OCI-LY7 (cell line): ENCODE measurements at regions not wholly inside any gene's neighbourhood (a gene's known extent, or its start where the extent isn't known, plus 50 kb on each side); places are given as distances from the start of the nearest gene placed in this dataset.

Experiments used
- BruUV-seq: library from RNA; stranded (reverse); fragments of 400-500 nt; replicated peaks from 2 replicates; lab custom pipeline; 2021; lab: Mats Ljungman, UMichigan
- CTCF ChIA-PET: fragments of 300-600 bp; sonication (Branson Sonifier 250); formaldehyde crosslinking; loops from one replicate; lab custom pipeline; 2022; ENCODE audit warnings: antibody characterized with exemption; ENCODE audit not compliant: unreplicated experiment; lab: Charles Lee
- POLR2A ChIA-PET: fragments of 300-600 bp; sonication (Branson Sonifier 250); formaldehyde crosslinking; loops from one replicate; lab custom pipeline; 2022; ENCODE audit warnings: antibody characterized with exemption; lab: Charles Lee
- DNase-seq: peaks from one replicate; pipeline ENCODE4 v3.0.0-alpha.2; 2015; ENCODE audit warnings: low spot score
- H2AFZ ChIP-seq: fragments of 200-600 bp; sonication (generic), shearing (Covaris generic); 2 replicates; pipeline ENCODE4 v1.6.1; 2014; ENCODE audit warnings: mild to moderate bottlenecking, antibody characterized with exemption, low read length, moderate library complexity
- H3K27ac ChIP-seq: fragments of 200-600 bp; sonication (generic); 2 replicates; pipeline ENCODE4 v1.5.1; 2014; ENCODE audit warnings: mixed run types, low read depth, mild to moderate bottlenecking, moderate library complexity, low read length, inconsistent platforms; ENCODE audit not compliant: poor library complexity, severe bottlenecking
- H3K36me3 ChIP-seq: fragments of 200-600 bp; sonication (generic); 2 replicates; pipeline ENCODE4 v1.6.1; 2014; ENCODE audit warnings: mild to moderate bottlenecking, antibody characterized with exemption, low read length, moderate library complexity, mixed read lengths; ENCODE audit not compliant: insufficient read depth
- H3K4me1 ChIP-seq: fragments of 200-600 bp; sonication (generic); 2 replicates; pipeline ENCODE4 v1.5.1; 2014; ENCODE audit warnings: mild to moderate bottlenecking, low read length; ENCODE audit not compliant: insufficient read depth, poor library complexity, severe bottlenecking
- H3K4me2 ChIP-seq: fragments of 200-600 bp; sonication (generic); 2 replicates; pipeline ENCODE4 v1.6.1; 2014; ENCODE audit warnings: mild to moderate bottlenecking, low read length
- H3K4me3 ChIP-seq: fragments of 200-600 bp; sonication (generic); 2 replicates; pipeline ENCODE4 v1.5.1; 2014; ENCODE audit warnings: mild to moderate bottlenecking, low read depth, low read length; ENCODE audit not compliant: poor library complexity, severe bottlenecking
- H3K79me2 ChIP-seq: fragments of 200-600 bp; sonication (generic); 2 replicates; pipeline ENCODE4 v1.6.1; 2016; ENCODE audit warnings: low read depth, mild to moderate bottlenecking, low read length, moderate library complexity, mixed read lengths; ENCODE audit not compliant: insufficient read depth
- H3K9me2 ChIP-seq: fragments of 200-600 bp; sonication (generic); 2 replicates; pipeline ENCODE4 v1.6.1; 2016; ENCODE audit warnings: mild to moderate bottlenecking, low read length, mixed read lengths; ENCODE audit not compliant: insufficient read depth
- H3K9me3 ChIP-seq: fragments of 200-600 bp; sonication (generic); 2 replicates; pipeline ENCODE4 v1.6.1; 2014; ENCODE audit warnings: mild to moderate bottlenecking, mixed run types, low read length, mixed read lengths
- H4K20me1 ChIP-seq: fragments of 200-600 bp; sonication (generic); 2 replicates; pipeline ENCODE4 v1.6.1; 2014; ENCODE audit warnings: mild to moderate bottlenecking, antibody characterized with exemption, low read length, moderate library complexity, mixed read lengths; ENCODE audit not compliant: insufficient read depth
- CTCF ChIP-seq: fragments of 200-600 bp; sonication (generic); conservative IDR thresholded peaks from 2 replicates; pipeline ENCODE4 v1.5.1; 2014; ENCODE audit warnings: mild to moderate bottlenecking, antibody characterized with exemption, low read length, moderate library complexity, mixed read lengths
- EZH2phosphoT487 ChIP-seq: fragments of 200-600 bp; sonication (generic); IDR thresholded peaks from 2 replicates; pipeline ENCODE4 v1.6.1; 2018; ENCODE audit warnings: low read depth, borderline replicate concordance, mild to moderate bottlenecking, mixed run types, antibody characterized with exemption, low read length, moderate library complexity, mixed read lengths
- intact Hi-C: fragments of 100-400 bp; cut with micrococcal nuclease; formaldehyde crosslinking; loops from one replicate; pipeline ENCODE4 v1.10.0; 2022; ENCODE audit not compliant: unreplicated experiment

GRCh38 chr4:173837517-173837916, 307.5 kb upstream of the HAND2 start:
- no peaks in the 10 kb centered on the region for H3K9me2 ChIP-seq
- no peak for DNase-seq
- H3K4me1 ChIP-seq: no peaks in the 10 kb centered on the region
- no peak overlapping the region for H3K4me2 ChIP-seq
- H3K36me3 ChIP-seq: no peaks in the 10 kb centered on the region
- BruUV-seq: no TSS peak
- H3K27ac ChIP-seq: no peak overlapping the region
- intact Hi-C loops: no loop called here
- no peaks in the 10 kb centered on the region for H3K79me2 ChIP-seq
- ChIA-PET CTCF (no interaction called here), POLR2A (no interaction called here)
- H3K9me3 ChIP-seq: no peaks in the 10 kb centered on the region
- no peak overlapping the region for H2AFZ ChIP-seq
- no peaks in the 10 kb centered on the region for H4K20me1 ChIP-seq
- no peak overlapping the region for H3K4me3 ChIP-seq
- TF ChIP-seq CTCF (no peak), EZH2phosphoT487 (no peak)

GRCh38 chr4:173835903-173836302, 305.9 kb upstream of the HAND2 start:
- POLR2A ChIA-PET: no interaction called here
- CTCF ChIA-PET: no interaction called here
- H3K9me2 ChIP-seq: no peaks in the 10 kb centered on the region

GRCh38 chr4:173834151-173834550, 304.1 kb upstream of the HAND2 start:
- ChIA-PET CTCF (no interaction called here), POLR2A (no interaction called here)
- H3K27ac ChIP-seq: no peak overlapping the region
- no peaks in the 10 kb centered on the region for H4K20me1 ChIP-seq
- H3K79me2 ChIP-seq: no peaks in the 10 kb centered on the region
- H3K4me1 ChIP-seq: no peaks in the 10 kb centered on the region
- no peak for DNase-seq
- H3K9me3 ChIP-seq: no peaks in the 10 kb centered on the region
- H3K4me3 ChIP-seq: no peak overlapping the region
- no peaks in the 10 kb centered on the region for H3K9me2 ChIP-seq
- TF ChIP-seq EZH2phosphoT487: no peak
- TF ChIP-seq CTCF: peak; percentile 53
- H2AFZ ChIP-seq: no peak overlapping the region
- no peaks in the 10 kb centered on the region for H3K36me3 ChIP-seq
- intact Hi-C loops: no loop called here
- BruUV-seq: no TSS peak
- no peak overlapping the region for H3K4me2 ChIP-seq

More at GRCh38 chr4:173835903-173836302, 305.9 kb upstream of the HAND2 start:
- no peak for DNase-seq
- TF ChIP-seq CTCF (no peak), EZH2phosphoT487 (no peak)
- Histone ChIP-seq H2AFZ (no peak overlapping the region), H4K20me1 (no peaks in the 10 kb centered on the region), H3K27ac (no peak overlapping the region), H3K79me2 (no peaks in the 10 kb centered on the region), H3K4me2 (no peak overlapping the region), H3K4me1 (no peaks in the 10 kb centered on the region), H3K36me3 (no peaks in the 10 kb centered on the region), H3K4me3 (no peak overlapping the region), H3K9me3 (no peaks in the 10 kb centered on the region)
- BruUV-seq: no TSS peak
- intact Hi-C loops: no loop called here
